ENCODE measurements at regions not wholly inside any gene's neighbourhood (a gene's known extent, or its start where the extent isn't known, plus 50 kb on each side); places are given as distances from the start of the nearest gene placed in this dataset.
"Not testable (repeated sequence)": the region's sequence is repeated elsewhere in the genome, so short reads cannot be mapped to it uniquely, and the experiment has no call there.

- Histone ChIP-seq H3K4me3 (ENCODE audit: low read length) (no peak overlapping the region), H3K27ac (ENCODE audit: low read length) (no peak overlapping the region), H3K36me3 (ENCODE audit: control insufficient read depth, insufficient read depth, low read length) (no peaks in the 10 kb centered on the region), H3K9me3 (replicated peaks; ENCODE audit: control insufficient read depth, low read depth, low read length) (no peaks in the 10 kb centered on the region), H3K4me1 (ENCODE audit: control insufficient read depth, insufficient read depth, low read length) (no peaks in the 10 kb centered on the region), H3K27me3 (ENCODE audit: control insufficient read depth, insufficient read depth, low read length) (no peaks in the 10 kb centered on the region)
- DNase-seq, result no peak
- no CpG with 5 or more reads among the region's 4 CpGs for WGBS (ENCODE audit: insufficient coverage)
These were observed 86.3 kb upstream of the KCTD1 start for GRCh38 chr18:26634631-26635030.

GRCh38 chr18:26631135-26631534, 82.8 kb upstream of the KCTD1 start:
- H3K27me3 ChIP-seq (ENCODE audit: control insufficient read depth, insufficient read depth, low read length), result no peaks in the 10 kb centered on the region
- no peak overlapping the region for H3K4me3 ChIP-seq (ENCODE audit: low read length)
- no peak overlapping the region for H3K27ac ChIP-seq (ENCODE audit: low read length)
- DNase-seq, result no peak
- no peaks in the 10 kb centered on the region for H3K36me3 ChIP-seq (ENCODE audit: control insufficient read depth, insufficient read depth, low read length)
- no peaks in the 10 kb centered on the region for H3K4me1 ChIP-seq (ENCODE audit: control insufficient read depth, insufficient read depth, low read length)
- no CpG with 5 or more reads among the region's 1 CpG for WGBS (ENCODE audit: insufficient coverage)
- H3K9me3 ChIP-seq (replicated peaks; ENCODE audit: control insufficient read depth, low read depth, low read length), result no peaks in the 10 kb centered on the region

GRCh38 chr18:26630596-26630995, 82.2 kb upstream of the KCTD1 start:
- Histone ChIP-seq H3K4me3 (ENCODE audit: low read length) (no peak overlapping the region), H3K27ac (ENCODE audit: low read length) (no peak overlapping the region), H3K27me3 (ENCODE audit: control insufficient read depth, insufficient read depth, low read length) (no peaks in the 10 kb centered on the region), H3K36me3 (ENCODE audit: control insufficient read depth, insufficient read depth, low read length) (no peaks in the 10 kb centered on the region), H3K4me1 (ENCODE audit: control insufficient read depth, insufficient read depth, low read length) (no peaks in the 10 kb centered on the region), H3K9me3 (replicated peaks; ENCODE audit: control insufficient read depth, low read depth, low read length) (peaks cover 2% of the 10 kb centered on the region)
- 82% methylated on average over 3 of the region's 4 CpGs for WGBS (ENCODE audit: insufficient coverage)
- DNase-seq, result no peak

GRCh38 chr18:26628017-26628416, 79.7 kb upstream of the KCTD1 start:
- no peaks in the 10 kb centered on the region for H3K36me3 ChIP-seq (ENCODE audit: control insufficient read depth, insufficient read depth, low read length)
- no peaks in the 10 kb centered on the region for H3K27me3 ChIP-seq (ENCODE audit: control insufficient read depth, insufficient read depth, low read length)
- no peak overlapping the region for H3K27ac ChIP-seq (ENCODE audit: low read length)
- no peak for DNase-seq
- no peaks in the 10 kb centered on the region for H3K4me1 ChIP-seq (ENCODE audit: control insufficient read depth, insufficient read depth, low read length)
- peaks cover 8% of the 10 kb centered on the region for H3K9me3 ChIP-seq (replicated peaks; ENCODE audit: control insufficient read depth, low read depth, low read length)
- H3K4me3 ChIP-seq (ENCODE audit: low read length), result no peak overlapping the region

- 100% methylated on average over 1 of the region's 4 CpGs for WGBS (ENCODE audit: insufficient coverage)
- DNase-seq, result no peak
- H3K27me3 ChIP-seq (ENCODE audit: control insufficient read depth, insufficient read depth, low read length), result no peaks in the 10 kb centered on the region
- no peak overlapping the region for H3K27ac ChIP-seq (ENCODE audit: low read length)
- no peak overlapping the region for H3K4me3 ChIP-seq (ENCODE audit: low read length)
- no peaks in the 10 kb centered on the region for H3K4me1 ChIP-seq (ENCODE audit: control insufficient read depth, insufficient read depth, low read length)
- H3K9me3 ChIP-seq (replicated peaks; ENCODE audit: control insufficient read depth, low read depth, low read length), result peaks cover 8% of the 10 kb centered on the region
- no peaks in the 10 kb centered on the region for H3K36me3 ChIP-seq (ENCODE audit: control insufficient read depth, insufficient read depth, low read length)
These were observed 76.1 kb upstream of the KCTD1 start for GRCh38 chr18:26624443-26624842.

GRCh38 chr18:26623314-26623713, 75.0 kb upstream of the KCTD1 start:
- H3K9me3 ChIP-seq (replicated peaks; ENCODE audit: control insufficient read depth, low read depth, low read length); H3K27ac ChIP-seq (ENCODE audit: low read length); H3K36me3 ChIP-seq (ENCODE audit: control insufficient read depth, insufficient read depth, low read length); H3K4me1 ChIP-seq (ENCODE audit: control insufficient read depth, insufficient read depth, low read length); H3K4me3 ChIP-seq (ENCODE audit: low read length); DNase-seq; H3K27me3 ChIP-seq (ENCODE audit: control insufficient read depth, insufficient read depth, low read length): not testable (repeated sequence)
- WGBS (ENCODE audit: insufficient coverage), result no CpG with 5 or more reads among the region's 2 CpGs

GRCh38 chr18:26621161-26622026, 73.0 kb upstream of the KCTD1 start:
- WGBS (ENCODE audit: insufficient coverage), result 61% methylated on average over 12 of the region's 22 CpGs
- DNase-seq, result peak; percentile 18
- no peak overlapping the region for H3K27ac ChIP-seq (ENCODE audit: low read length)
- H3K27me3 ChIP-seq (ENCODE audit: control insufficient read depth, insufficient read depth, low read length), result no peaks in the 10 kb centered on the region
- H3K9me3 ChIP-seq (replicated peaks; ENCODE audit: control insufficient read depth, low read depth, low read length), result peaks cover 8% of the 10 kb centered on the region
- H3K36me3 ChIP-seq (ENCODE audit: control insufficient read depth, insufficient read depth, low read length), result no peaks in the 10 kb centered on the region
- no peaks in the 10 kb centered on the region for H3K4me1 ChIP-seq (ENCODE audit: control insufficient read depth, insufficient read depth, low read length)
- no peak overlapping the region for H3K4me3 ChIP-seq (ENCODE audit: low read length)

- WGBS (ENCODE audit: insufficient coverage), result 81% methylated on average over 5 of the region's 6 CpGs
- Histone ChIP-seq H3K27me3 (ENCODE audit: control insufficient read depth, insufficient read depth, low read length) (no peaks in the 10 kb centered on the region), H3K4me1 (ENCODE audit: control insufficient read depth, insufficient read depth, low read length) (no peaks in the 10 kb centered on the region), H3K9me3 (replicated peaks; ENCODE audit: control insufficient read depth, low read depth, low read length) (peaks cover 3% of the 10 kb centered on the region), H3K27ac (ENCODE audit: low read length) (no peak overlapping the region), H3K36me3 (ENCODE audit: control insufficient read depth, insufficient read depth, low read length) (no peaks in the 10 kb centered on the region), H3K4me3 (ENCODE audit: low read length) (no peak overlapping the region)
- no peak for DNase-seq
These were observed 71.0 kb upstream of the KCTD1 start for GRCh38 chr18:26619350-26619749.

GRCh38 chr18:26618135-26618534, 69.8 kb upstream of the KCTD1 start:
- Histone ChIP-seq H3K36me3 (ENCODE audit: control insufficient read depth, insufficient read depth, low read length) (no peaks in the 10 kb centered on the region), H3K4me3 (ENCODE audit: low read length) (no peak overlapping the region), H3K9me3 (replicated peaks; ENCODE audit: control insufficient read depth, low read depth, low read length) (no peaks in the 10 kb centered on the region)

GRCh38 chr18:26617151-26617554, 68.8 kb upstream of the KCTD1 start:
- WGBS (ENCODE audit: insufficient coverage), result no CpG with 5 or more reads among the region's 3 CpGs
- Histone ChIP-seq H3K4me3 (ENCODE audit: low read length) (no peak overlapping the region), H3K4me1 (ENCODE audit: control insufficient read depth, insufficient read depth, low read length) (no peaks in the 10 kb centered on the region), H3K9me3 (replicated peaks; ENCODE audit: control insufficient read depth, low read depth, low read length) (no peaks in the 10 kb centered on the region), H3K27ac (ENCODE audit: low read length) (no peak overlapping the region), H3K27me3 (ENCODE audit: control insufficient read depth, insufficient read depth, low read length) (no peaks in the 10 kb centered on the region), H3K36me3 (ENCODE audit: control insufficient read depth, insufficient read depth, low read length) (no peaks in the 10 kb centered on the region)
- DNase-seq, result peak; percentile 63

More at GRCh38 chr18:26618135-26618534, 69.8 kb upstream of the KCTD1 start:
- no peak for DNase-seq
- no CpG with 5 or more reads among the region's 2 CpGs for WGBS (ENCODE audit: insufficient coverage)
- no peaks in the 10 kb centered on the region for H3K27me3 ChIP-seq (ENCODE audit: control insufficient read depth, insufficient read depth, low read length)
- H3K4me1 ChIP-seq (ENCODE audit: control insufficient read depth, insufficient read depth, low read length), result no peaks in the 10 kb centered on the region
- no peak overlapping the region for H3K27ac ChIP-seq (ENCODE audit: low read length)

- Histone ChIP-seq H3K9me3 (replicated peaks; ENCODE audit: control insufficient read depth, low read depth, low read length) (no peaks in the 10 kb centered on the region), H3K27ac (ENCODE audit: low read length) (no peak overlapping the region), H3K27me3 (ENCODE audit: control insufficient read depth, insufficient read depth, low read length) (no peaks in the 10 kb centered on the region), H3K36me3 (ENCODE audit: control insufficient read depth, insufficient read depth, low read length) (no peaks in the 10 kb centered on the region), H3K4me3 (ENCODE audit: low read length) (no peak overlapping the region), H3K4me1 (ENCODE audit: control insufficient read depth, insufficient read depth, low read length) (no peaks in the 10 kb centered on the region)
- WGBS (ENCODE audit: insufficient coverage), result 80% methylated on average over 2 of the region's 3 CpGs
- DNase-seq, result no peak
These were observed 66.0 kb upstream of the KCTD1 start for GRCh38 chr18:26614374-26614773.
